RWPE1 (cell line): ENCODE measurements at regions not wholly inside any gene's neighbourhood (a gene's known extent, or its start where the extent isn't known, plus 50 kb on each side); places are given as distances from the start of the nearest gene placed in this dataset.

Experiments used
- CTCF ChIA-PET: fragments of 350-600 bp; sonication (Branson Sonifier 250); formaldehyde crosslinking; extraction: SDS; loops from one replicate; lab custom pipeline; 2021; lab: Yijun Ruan, JAX
- POLR2A ChIA-PET: fragments of 400-600 bp; formaldehyde crosslinking; extraction: SDS; loops from one replicate; lab custom pipeline; 2020; ENCODE audit warnings: antibody characterized with exemption; ENCODE audit not compliant: low non-redundant PET; lab: Yijun Ruan, JAX
- DNase-seq: peaks from one replicate; pipeline ENCODE4 v3.0.0; 2012; ENCODE audit warnings: low spot score
- H3K27ac ChIP-seq: fragments of 450-650 bp; 2 replicates; pipeline ENCODE4 v1.5.1; 2017
- TF ChIP-seq, protein P1 (sequence below): fragments of 450-650 bp; conservative IDR thresholded peaks from 2 replicates; pipeline ENCODE4 v1.5.1; 2017; ENCODE audit warnings: low read depth, mild to moderate bottlenecking

DNA sequence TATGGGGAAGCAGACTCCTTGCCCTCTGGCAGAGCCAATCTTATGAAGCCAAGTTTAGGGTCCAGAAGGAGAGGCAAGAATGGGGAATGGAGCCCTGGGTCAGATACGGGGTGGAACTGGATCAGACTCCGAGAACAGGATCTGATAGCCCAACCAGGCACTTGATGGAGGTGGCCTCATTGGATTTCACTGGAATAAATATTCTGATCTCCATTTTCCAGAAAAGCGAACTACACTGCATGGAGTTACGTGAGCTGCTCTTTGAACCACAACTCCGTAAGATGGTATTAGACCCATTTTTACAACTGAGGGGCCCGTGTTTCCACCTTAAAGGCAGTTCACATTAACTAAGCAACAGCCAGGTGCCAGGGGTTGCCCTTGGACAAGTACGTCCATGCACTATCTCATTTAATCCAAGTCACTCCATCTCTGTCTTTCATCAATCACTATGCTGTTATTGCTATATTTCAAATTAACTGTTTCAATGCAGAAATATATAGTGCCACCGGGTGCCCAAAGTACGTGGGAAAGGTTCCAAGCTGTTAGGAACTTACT lies 155.2 kb downstream of the BCL11B start:
- ChIA-PET POLR2A (no interaction called here), CTCF (no interaction called here)
- H3K27ac ChIP-seq: no peak overlapping the region
- TF ChIP-seq, protein P1, sequence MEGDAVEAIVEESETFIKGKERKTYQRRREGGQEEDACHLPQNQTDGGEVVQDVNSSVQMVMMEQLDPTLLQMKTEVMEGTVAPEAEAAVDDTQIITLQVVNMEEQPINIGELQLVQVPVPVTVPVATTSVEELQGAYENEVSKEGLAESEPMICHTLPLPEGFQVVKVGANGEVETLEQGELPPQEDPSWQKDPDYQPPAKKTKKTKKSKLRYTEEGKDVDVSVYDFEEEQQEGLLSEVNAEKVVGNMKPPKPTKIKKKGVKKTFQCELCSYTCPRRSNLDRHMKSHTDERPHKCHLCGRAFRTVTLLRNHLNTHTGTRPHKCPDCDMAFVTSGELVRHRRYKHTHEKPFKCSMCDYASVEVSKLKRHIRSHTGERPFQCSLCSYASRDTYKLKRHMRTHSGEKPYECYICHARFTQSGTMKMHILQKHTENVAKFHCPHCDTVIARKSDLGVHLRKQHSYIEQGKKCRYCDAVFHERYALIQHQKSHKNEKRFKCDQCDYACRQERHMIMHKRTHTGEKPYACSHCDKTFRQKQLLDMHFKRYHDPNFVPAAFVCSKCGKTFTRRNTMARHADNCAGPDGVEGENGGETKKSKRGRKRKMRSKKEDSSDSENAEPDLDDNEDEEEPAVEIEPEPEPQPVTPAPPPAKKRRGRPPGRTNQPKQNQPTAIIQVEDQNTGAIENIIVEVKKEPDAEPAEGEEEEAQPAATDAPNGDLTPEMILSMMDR: no peak
- no peak for DNase-seq

DNA sequence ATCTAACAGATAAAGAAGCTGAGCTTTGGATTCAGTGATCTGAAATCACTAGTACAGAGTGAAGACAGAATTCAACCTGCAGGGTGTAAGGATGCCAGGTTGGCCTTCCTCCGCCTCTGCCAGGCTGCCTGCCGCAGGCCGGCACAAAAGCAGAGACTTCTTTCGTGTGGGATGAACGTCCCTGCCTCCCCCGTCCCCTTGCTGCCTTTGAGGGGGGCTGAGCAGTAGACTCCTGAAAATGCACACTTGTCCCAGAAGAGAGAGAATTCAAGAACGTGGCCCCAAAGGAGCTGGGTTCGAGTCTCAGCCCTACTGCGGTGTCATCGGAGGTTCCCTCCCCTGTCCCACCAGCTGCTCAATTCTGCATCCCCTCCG lies 154.3 kb downstream of the BCL11B start:
- DNase-seq: no peak
- POLR2A ChIA-PET: no interaction called here
- CTCF ChIA-PET: no interaction called here
- TF ChIP-seq, protein P1: no peak
- H3K27ac ChIP-seq: no peak overlapping the region

DNA sequence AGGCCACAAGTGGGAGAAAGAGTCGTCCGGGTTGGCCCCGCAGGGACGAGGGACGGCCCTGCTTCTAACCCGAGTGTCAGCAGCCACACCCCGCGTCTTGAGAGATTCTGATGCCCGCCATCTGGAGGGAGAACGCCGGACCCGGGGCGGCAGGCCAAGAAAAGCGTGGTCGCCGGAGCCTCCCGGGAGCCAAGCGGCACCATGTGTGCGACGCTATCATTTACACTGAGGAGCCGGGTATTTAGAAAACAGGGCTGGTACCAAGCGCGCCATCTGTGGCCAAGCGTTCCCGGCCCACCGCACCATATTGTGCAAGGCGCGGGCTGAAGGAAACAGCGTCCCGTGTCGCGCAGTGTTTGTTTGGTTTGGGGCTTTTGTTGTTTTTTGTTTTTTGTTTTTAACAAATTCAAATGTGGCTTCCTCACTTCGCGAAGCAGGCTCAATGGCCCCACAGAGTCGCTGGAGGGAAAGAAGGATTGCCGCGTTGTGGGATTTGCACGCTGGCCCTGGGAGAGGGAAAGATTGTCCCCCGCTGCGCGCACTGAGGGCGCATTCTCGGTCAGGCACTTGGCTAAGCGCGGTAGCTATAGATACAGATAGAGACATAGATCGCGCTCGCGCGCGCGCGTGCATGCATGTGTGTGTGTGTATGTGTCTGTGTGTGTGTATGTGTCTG lies 153.8 kb downstream of the BCL11B start:
- DNase-seq: no peak
- H3K27ac ChIP-seq: no peak overlapping the region
- TF ChIP-seq, protein P1: no peak
- POLR2A ChIA-PET: no interaction called here
- CTCF ChIA-PET: no interaction called here

DNA sequence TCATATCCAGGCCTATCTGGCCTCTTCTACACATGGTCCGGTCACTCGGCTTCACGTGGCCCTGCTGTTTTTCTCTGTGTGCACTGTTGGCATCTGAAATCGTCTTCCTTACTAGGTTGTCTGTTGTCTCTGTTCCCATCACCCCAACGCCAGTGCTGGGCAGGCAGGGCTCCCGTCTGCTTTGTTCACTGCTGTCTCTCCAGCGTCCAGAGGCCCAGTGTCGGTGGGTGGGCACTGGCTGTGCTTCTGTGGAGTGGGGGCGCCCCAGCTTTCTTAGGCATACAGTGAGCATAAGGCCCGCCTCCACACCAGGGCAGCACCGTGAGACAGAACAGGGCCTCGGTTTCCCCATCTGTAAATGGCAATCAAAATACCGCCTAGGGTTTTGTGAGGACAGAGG lies 153.1 kb downstream of the BCL11B start:
- CTCF ChIA-PET: no interaction called here
- H3K27ac ChIP-seq: no peak overlapping the region
- POLR2A ChIA-PET: no interaction called here
- DNase-seq: no peak
- TF ChIP-seq, protein P1: no peak
